UCSD-AML1 (cell line): ENCODE measurements at regions not wholly inside any gene's neighbourhood (a gene's known extent, or its start where the extent isn't known, plus 50 kb on each side); places are given as distances from the start of the nearest gene placed in this dataset.
A peak's percentile ranks its signal among the peaks of the same experiment; 100 is the strongest.
"Not testable (repeated sequence)": the region's sequence is repeated elsewhere in the genome, so short reads cannot be mapped to it uniquely, and the experiment has no call there.

ENCODE experiments used
- DNase-seq: peaks from one replicate; lab custom pipeline; 2025; ENCODE audit not compliant: unreplicated experiment; lab: John Stamatoyannopoulos, UW

DNA sequence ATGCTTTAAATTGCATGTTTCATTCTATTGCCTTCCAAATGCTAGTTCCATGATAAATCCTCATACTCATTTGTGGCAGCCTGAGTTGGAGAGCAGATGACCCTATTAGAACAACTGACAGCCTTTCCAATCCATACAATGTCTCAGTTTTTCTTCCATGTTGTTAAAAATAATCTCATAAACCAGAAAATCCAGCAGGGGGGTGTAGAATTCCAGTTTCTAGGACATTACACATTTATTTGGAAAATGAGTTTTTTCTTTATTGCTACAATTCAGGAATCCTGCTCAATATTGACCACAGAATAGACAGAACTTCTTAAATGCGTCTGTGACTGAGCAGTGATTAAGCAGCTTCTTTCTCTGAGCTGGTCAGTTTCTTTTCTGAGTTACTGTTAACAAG lies 174.2 kb upstream of the ATP10A start:
- no peak for DNase-seq

DNA sequence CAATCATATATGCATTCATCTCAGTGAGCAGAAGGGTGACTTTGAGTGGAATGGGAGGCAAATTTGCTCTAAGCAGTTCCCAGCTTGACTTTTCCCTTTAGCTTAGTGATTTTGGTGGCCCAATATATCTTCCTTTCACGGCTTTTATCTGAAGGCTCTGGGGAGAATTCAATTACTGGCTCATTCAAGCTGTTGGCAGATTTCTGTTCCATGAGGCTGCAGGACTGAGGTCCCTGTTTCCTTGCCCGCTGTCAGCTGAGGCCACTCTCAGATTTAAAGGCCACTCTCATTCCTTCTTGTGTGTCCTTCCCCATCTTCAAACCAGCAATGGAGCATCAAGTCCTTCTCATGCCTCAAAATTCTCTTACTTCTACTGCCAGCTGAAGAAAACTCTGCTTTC lies 170.4 kb upstream of the ATP10A start:
- DNase-seq, result no peak

DNA sequence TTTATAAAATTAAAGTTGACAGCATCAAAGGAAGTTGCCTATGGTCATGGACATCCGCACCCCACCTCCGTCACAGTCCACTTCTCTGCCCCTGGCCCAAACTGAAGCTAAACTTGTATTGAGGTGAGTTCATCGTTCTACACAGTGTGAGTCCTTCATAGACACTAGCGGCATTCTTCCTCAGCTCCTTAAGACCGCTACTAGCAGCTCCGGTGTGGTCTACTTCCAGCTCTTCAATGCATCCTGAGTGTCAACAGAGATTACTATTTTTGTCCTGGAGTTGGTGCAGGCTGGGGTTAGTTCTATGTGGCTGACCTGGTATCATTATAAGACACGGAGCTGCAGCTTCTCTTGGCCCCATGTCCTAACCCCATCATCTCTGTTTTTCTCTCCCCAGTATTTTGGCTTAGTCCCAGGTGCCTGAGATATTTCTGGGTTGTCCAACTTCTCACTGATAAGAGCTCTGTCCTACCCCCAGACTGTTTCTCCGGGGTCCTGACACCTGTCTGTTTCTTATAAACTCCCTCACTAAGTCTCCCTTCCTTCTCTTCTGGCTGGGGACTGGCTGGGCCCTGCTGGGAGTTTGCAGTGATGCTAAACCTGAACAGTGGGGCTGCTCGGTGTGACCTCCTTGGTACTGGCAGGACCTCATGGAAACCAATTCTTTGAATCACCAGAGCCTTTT lies 169.2 kb upstream of the ATP10A start:
- no peak for DNase-seq

DNA sequence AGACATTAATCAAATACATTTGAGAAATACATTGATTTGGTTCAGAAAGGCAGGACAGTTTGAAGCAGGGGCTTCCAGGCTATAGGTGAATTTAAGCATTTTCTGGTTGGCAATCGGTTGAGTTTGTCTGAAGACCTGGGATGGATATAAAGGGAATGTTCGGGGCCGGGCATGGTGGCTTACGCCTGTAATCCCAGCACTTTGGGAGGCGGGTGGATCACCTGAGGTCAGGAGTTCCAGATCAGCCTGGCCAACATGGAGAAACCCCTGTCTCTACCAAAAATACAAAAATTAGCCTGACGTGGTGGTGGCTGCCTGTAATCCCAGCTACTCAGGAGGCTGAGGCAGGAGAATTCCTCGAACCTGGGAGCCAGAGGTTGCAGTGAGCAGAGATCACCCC lies 166.5 kb upstream of the ATP10A start:
- DNase-seq, result not testable (repeated sequence)

DNA sequence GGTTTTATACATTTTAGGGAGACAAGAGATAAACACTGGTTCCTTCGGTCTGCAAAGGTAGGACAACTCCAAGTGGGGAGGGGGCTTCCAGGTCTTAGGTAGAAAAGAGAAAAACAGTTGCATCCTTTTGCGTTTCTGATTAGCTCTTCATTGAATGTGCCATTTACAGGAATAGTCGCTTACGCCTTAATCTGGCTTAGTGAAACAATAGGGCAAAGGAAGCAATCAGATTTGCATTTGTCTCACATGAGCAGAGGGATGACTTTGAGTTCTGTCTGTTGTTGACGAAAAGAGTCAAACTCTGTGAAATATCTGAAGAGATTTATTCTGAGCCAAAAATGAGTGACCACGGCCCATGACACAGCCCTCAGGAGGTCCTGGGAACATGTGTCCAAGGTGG lies 166.0 kb upstream of the ATP10A start:
- DNase-seq, result no peak

DNA sequence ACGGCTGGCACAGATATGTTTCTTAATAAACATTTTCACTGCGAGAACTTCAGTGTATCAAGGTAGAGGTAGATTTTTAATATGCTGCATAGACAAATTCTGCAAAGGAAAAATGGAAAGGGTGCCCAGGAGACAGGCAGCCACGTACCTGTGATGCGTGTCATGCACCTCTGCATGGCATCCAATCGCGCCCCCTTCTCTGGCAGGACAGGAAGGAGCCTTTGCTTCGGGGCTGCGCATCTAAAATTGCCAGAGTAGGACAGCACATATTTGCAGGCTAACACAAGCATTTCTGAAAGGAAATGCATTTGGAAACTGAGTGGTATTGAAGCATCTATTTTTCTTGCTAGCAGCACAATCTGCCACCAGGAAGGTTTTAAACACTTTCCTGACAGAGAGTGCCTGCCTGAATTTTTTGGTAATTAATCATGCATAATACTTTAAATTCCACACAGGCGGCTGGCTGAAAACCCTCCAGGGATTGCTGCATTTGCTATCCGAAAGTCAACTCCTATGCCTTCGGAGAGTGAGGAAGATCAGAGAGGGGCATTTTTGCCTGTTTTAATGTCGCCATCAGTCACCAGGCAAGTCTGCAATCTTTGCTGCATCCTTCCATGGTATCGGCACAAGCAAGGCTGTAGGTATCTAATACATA lies 165.1 kb upstream of the ATP10A start:
- DNase-seq, result no peak

DNA sequence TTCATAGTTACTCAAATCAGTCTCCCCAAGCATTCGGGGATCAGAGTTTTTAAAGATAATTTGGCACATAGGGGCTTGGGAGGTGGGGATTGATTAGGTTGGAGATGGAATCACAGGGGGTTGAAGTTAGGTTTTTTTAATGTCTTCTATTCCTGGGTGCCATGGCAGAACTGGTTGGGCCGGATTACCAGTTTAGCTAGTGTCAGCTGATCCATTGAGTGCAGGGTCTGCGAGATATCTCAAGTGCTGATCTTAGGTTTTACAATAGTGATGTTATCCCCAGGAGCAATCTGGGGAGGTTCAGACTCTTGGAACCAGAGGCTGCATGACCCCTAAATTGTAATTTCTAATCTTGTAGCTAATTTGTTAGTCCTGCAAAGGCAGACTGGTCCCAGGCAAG lies 163.5 kb upstream of the ATP10A start:
- DNase-seq, result not testable (repeated sequence)

DNA sequence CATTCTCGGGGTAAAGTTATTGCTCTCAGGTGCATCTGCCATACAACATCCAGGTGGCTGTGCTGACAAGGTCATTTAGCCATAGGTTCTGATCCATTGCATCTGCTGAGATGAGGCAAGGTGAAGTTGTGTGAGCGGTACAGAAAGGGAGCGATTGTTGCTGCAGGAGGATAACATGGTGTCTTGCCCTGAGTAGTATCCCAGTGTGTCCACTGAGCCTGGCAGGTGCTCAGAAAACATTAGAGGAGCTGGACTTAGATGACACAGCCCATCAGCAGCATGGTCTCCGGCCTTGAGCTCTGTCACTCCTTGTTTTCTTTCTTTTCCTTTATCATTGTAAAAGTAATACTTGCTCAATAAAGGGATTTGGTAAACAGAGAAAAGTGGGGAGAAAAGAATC lies 161.1 kb upstream of the ATP10A start:
- DNase-seq, result no peak

DNA sequence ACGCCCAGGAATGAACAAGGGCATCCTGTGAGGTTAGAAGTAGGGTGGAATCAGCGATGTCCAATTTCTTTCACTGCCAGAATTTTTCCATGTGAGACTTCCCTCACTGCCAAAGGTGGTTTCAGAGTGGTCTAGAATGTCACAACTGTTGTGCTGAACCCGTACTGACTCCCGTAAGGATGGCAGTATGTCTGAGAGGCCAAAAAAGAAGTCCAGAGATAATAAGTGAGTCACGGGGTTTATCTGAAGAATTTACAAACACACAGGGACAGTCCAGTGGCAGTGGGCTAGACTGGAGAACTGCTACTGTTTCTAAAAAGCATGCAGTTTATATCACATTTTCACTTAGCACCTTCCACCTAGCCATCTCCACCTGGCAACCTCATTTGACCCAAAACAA lies 160.6 kb upstream of the ATP10A start:
- DNase-seq, result no peak

DNA sequence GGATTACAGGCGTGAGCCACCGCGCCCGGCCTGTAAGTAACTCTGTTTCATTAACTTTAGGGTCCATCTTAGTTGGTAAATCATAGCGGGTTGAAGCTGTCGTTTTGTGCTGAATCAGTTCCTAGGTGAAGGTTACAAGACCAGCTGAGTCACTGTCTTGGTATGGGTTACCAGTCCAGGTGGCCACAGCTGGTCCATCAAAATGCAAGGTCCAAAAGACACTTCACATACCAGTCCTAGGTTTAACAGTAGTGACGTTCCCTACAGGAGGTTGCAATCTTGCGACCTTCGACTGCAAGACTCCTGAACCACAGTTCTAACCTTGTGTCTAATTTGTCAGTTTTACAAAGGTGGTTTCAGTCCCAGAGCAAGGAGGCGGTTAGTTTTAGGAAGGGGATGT lies 160.1 kb upstream of the ATP10A start:
- DNase-seq, result no peak

DNA sequence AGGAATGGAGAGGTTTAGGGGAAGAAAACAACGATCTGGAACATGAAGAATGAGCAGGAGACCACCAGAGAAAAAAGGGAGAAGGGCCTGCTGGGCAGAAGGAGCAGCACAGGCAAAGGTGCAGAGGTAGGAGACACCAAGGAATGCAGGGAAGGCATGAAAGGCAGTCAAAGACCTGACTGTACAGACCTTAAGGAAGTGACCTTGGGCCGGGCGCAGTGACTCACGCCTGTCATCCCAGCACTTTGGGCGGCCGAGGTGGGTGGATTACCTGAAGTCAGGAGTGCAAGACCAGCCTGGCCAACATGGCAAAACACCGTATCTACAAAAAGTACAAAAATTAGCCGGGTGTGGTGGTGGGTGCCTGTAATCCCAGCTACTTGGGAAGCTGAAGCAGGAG lies 157.7 kb upstream of the ATP10A start:
- DNase-seq, result no peak

DNA sequence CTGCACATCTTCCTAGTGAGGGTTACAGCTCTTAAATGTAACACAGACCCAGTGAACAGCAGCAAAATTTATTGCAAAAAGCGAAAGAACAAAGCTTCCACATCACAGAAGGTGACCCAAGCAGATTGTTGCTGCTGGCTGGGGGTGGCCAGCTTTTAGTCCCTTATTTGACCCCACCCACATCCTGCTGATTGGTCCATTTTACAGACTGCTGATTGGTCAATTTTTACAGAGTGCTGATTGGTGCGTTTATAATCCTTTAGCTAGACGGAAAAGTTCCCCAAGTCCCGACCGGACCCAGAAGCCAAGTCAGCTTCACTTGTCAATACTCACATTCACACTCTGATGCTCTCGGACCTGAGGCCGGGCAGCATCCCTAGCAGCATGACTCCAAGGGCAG lies 154.5 kb upstream of the ATP10A start:
- no peak for DNase-seq

DNA sequence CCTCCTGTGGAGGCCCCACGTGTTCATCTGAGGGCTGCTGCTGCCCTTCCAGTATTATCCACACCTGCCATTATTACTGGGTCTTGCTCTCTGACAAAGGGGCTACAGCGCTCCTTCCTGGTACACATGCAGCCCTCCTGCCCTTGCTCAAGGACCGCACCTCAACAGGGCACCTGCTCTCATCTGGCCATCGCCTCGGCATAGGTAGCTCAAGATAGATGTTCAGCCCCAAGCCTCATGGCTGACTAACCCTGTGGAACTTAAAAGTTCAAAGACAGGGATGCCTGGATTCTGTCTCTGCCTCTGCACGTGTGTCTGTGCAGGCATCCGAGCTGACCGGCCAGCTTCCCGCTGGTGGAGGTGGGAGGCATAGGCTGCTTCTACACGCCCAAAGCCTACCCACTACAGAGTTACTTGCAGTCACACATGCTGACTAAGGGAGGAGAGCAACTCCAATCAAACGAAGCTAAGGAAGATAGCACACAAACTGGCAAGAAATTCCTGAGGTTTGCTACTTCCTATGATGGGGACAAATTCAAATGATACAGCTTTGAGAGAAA lies 152.5 kb upstream of the ATP10A start:
- no peak for DNase-seq

DNA sequence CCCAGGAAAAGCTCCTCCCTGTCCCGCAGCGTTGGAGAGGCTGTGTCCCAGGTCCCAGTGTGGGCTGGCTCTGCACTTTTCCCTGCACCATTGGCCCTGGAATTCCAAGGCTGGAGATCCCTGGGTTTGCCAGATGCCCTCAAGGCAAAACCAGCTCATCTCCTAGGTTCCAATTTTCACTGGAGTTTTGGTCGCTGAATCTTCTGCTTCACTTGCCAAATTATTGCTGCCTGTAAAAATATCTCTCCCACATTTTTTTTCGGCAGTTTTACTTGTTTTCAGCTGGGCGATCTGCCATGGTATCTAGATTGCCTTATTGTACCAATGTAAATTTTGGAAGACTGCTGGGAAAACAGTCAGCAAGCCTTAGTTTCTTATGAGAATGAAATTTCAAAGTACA lies 150.9 kb upstream of the ATP10A start:
- DNase-seq, result no peak

DNA sequence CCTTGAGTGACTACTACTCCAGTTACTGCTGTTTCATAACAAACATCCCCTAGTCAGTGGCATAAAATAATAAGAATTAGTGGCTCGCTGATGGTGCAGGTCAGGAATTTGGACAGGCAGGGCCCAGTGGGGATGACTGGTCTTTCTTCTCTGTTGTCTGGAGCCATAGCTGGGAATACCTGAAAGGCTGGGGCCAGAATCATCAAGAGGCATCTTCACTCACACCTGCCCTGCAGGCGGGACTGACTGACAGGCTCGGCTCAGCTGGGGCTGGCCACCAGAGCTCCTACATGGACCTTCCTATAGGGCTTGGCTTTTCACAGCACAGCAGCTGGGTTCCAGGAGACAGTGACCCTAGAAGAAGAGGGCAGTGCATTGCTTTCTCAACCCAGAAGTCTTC lies 148.8 kb upstream of the ATP10A start:
- no peak for DNase-seq

DNA sequence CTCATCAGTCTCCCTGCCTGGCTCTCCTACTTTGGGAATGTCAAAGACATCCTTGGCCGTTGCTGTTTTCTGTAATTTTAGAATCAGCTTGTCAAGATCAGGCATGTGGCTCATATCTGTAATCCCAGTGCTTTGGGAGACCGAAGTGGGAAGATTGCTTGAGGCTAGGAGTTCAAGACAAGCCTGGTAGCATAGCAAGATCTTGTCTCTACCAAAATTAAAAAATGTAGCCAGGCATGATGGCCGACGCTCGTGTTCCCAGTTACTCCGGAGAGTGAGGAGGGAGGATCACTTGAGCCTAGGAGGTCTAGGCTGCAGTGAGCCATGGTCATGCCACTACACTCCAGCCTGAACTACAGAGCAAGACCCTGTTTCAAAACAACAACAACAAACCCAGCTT lies 144.0 kb upstream of the ATP10A start:
- DNase-seq, result no peak

DNA sequence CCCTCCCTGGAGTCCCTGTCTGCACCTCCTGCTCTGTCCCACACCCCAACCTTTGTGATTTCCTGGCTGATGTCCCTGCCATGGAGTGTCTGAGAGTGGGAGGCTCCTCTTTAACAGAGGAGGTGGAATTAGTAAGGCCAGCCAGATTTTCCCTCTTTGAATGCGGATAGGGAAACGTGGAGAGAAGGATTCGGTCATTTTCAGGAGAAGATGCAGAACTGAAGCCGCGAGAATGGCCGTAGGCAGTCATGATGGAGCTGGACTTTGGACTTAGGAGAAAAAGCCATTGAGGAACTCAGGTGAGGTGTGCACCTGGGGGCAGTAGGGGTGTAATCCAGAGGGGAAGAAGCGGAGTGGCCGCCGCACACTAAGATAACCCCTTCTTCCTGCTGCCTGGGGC lies 138.1 kb upstream of the ATP10A start:
- no peak for DNase-seq

DNA sequence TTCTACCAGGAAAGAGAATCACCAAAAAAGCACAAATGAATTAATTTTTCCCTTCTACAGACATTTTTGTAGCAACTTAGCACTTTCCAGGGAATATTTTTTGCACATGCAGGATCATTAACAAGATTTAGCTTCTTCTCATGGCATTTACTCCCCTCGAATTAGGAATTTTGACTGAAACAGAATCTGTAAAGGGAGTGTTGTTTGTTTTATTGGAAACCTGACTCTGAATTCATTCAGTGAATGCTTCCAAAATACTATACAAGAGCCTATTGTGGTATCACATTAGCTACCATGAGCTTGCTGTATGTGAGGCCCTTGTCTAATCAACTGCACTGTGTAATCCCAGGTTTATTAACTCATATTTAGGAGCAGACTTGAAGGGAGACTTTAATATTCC lies 130.4 kb upstream of the ATP10A start:
- no peak for DNase-seq

DNA sequence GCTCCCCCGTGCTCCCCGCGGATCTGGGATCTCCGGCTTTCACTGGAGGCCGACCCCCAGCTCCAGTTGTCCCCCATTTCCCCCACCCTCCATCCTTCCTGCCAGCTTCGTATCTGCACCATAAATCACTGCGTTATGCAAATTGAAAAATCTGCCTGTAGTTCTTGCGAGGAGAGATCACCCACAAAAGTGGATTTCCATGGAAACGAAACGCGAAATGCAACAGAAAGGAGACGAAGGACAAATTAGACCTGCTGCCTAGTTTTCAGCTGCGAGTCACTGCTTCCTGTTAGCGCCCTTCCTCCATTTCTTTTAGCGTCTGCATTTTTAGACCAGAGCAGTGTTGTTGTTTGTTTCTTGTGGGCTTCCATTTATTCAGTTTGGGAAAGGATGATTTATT lies 127.1 kb upstream of the ATP10A start:
- DNase-seq, result no peak

DNA sequence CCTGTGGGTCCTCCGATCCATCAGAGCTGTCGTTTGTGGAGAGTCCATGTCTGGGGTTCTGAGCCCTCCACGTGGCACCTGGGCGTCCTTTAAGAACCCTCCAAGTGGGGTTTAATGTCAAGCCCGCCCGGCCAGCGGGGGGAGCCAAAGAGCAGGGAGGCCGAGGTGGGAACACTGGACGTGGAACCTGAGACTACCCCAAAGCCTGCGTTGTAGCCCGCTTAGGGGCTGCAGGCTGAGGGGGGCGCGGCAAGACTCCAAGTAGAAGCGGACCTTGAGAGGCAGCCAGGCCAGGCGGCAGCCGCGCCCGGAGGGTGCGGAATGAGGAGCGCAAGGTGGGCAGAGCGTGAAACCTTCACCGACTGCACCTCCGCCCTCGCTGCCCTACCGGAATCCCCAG lies 126.2 kb upstream of the ATP10A start:
- peak; percentile 31 for DNase-seq

DNA sequence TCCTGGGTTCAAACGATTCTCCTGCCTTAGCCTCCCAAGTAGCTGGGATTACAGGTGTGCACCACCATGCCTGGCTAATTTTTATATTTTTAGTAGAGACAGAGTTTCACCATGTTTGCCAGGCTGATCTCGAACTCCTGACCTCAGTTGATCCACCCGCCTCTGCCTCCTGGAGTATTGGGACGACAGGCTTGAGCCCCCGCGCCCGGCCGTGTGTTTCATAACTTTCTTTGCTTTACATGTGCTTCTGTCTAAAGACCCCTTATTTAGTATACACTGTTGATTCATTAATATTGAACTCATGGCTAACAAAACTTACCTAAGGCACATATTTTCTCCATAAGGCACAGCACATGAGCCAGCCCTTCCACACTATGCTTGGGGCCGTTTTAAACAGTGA lies 125.6 kb upstream of the ATP10A start:
- DNase-seq, result not testable (repeated sequence)

DNA sequence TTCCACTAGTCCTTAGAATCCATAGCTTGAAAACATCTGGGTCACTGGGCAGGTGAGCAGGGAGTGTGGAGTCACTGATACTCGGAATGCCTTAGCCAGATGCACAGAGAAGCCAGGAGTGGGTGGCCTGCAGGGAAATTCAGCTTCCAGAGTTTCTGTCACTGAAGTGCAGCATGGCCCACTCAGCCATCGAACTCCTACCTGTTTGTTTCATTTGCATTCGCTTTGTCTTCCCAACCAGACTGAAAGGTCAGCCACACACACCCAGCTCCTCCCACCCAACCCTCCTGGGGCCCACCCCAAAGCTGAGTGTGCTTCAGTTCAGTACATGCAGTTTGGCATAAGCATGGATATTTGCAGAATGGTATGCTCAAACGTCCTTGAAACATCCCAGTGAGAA lies 124.5 kb upstream of the ATP10A start:
- no peak for DNase-seq

DNA sequence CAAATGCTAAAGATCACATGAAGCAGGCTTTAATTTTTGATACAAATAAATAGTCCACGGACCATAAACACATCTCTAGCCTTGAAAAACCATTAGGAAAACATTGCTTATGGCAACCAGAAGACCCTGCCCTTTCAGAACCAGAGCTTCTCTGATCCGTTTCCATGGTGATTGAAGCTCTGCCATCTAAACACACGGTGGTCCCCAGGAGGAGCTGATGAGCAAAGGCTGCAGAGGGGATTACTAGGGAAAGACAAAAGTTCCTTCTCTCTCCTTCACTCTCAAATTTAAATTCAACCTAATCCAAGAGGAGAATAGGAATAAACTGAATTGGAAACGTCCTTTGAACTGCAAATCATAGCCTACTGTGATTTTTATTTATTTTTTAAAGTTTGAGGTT lies 122.0 kb upstream of the ATP10A start:
- DNase-seq, result no peak
